Right renal cortex interstitium (tissue), 3 donors: ENCODE measurements at regions not wholly inside any gene's neighbourhood (a gene's known extent, or its start where the extent isn't known, plus 50 kb on each side); places are given as distances from the start of the nearest gene placed in this dataset.

Source experiments
- DNase-seq, 3 donors: peaks; one replicate each; pipeline ENCODE4 v3.0.0-alpha.2; 2013; ENCODE audit warnings: low read depth in 3 of 3, low spot score in 2 of 3

GRCh38 chr13:80477661-80478443, 136.9 kb upstream of the SPRY2 start:
- DNase-seq = no peak

- DNase-seq = no peak
These were observed 136.0 kb upstream of the SPRY2 start for GRCh38 chr13:80476953-80477352.

GRCh38 chr13:80475718-80476117, 134.8 kb upstream of the SPRY2 start:
- no peak for DNase-seq

- no peak for DNase-seq
These were observed 132.8 kb upstream of the SPRY2 start for GRCh38 chr13:80473695-80474094.

GRCh38 chr13:80469853-80470381, 129.0 kb upstream of the SPRY2 start:
- no peak for DNase-seq

- DNase-seq = no peak
These were observed 128.4 kb upstream of the SPRY2 start for GRCh38 chr13:80469105-80469852.

- DNase-seq = no peak
These were observed 124.4 kb upstream of the SPRY2 start for GRCh38 chr13:80465321-80465720.

- DNase-seq = no peak
These were observed 122.9 kb upstream of the SPRY2 start for GRCh38 chr13:80463673-80464352.

- DNase-seq = no peak
These were observed 121.6 kb upstream of the SPRY2 start for GRCh38 chr13:80462567-80462966.

- DNase-seq = no peak
These were observed 121.1 kb upstream of the SPRY2 start for GRCh38 chr13:80462037-80462436.

GRCh38 chr13:80458543-80458942, 117.6 kb upstream of the SPRY2 start:
- no peak for DNase-seq

- DNase-seq = no peak
These were observed 113.3 kb upstream of the SPRY2 start for GRCh38 chr13:80454245-80454644.

GRCh38 chr13:80452279-80452678, 111.4 kb upstream of the SPRY2 start:
- DNase-seq = no peak

GRCh38 chr13:80451641-80452040, 110.7 kb upstream of the SPRY2 start:
- DNase-seq = no peak

GRCh38 chr13:80450386-80450785, 109.5 kb upstream of the SPRY2 start:
- no peak for DNase-seq

- DNase-seq = no peak
These were observed 107.8 kb upstream of the SPRY2 start for GRCh38 chr13:80448725-80449124.

- no peak for DNase-seq
These were observed 106.8 kb upstream of the SPRY2 start for GRCh38 chr13:80447747-80448146.

- DNase-seq = no peak
These were observed 103.5 kb upstream of the SPRY2 start for GRCh38 chr13:80444240-80445015.

GRCh38 chr13:80442609-80443008, 101.7 kb upstream of the SPRY2 start:
- DNase-seq = no peak

- DNase-seq = no peak
These were observed 101.0 kb upstream of the SPRY2 start for GRCh38 chr13:80441968-80442367.

GRCh38 chr13:80438521-80438920, 97.6 kb upstream of the SPRY2 start:
- no peak for DNase-seq
